GM12873 (cell line): ENCODE measurements at regions not wholly inside any gene's neighbourhood (a gene's known extent, or its start where the extent isn't known, plus 50 kb on each side); places are given as distances from the start of the nearest gene placed in this dataset.

Experiments used
- TF ChIP-seq, protein P1 (sequence below): IDR thresholded peaks from 2 replicates; pipeline ENCODE4 v1.5.1; 2012; ENCODE audit warnings: low read depth, mild to moderate bottlenecking, moderate library complexity, low read length, control low read depth; ENCODE audit not compliant: insufficient read depth; ENCODE audit errors: missing control alignments

GRCh38 chr17:55668312-55668920 is 54.2 kb downstream of the TMEM100 start:
- TF ChIP-seq, protein P1, sequence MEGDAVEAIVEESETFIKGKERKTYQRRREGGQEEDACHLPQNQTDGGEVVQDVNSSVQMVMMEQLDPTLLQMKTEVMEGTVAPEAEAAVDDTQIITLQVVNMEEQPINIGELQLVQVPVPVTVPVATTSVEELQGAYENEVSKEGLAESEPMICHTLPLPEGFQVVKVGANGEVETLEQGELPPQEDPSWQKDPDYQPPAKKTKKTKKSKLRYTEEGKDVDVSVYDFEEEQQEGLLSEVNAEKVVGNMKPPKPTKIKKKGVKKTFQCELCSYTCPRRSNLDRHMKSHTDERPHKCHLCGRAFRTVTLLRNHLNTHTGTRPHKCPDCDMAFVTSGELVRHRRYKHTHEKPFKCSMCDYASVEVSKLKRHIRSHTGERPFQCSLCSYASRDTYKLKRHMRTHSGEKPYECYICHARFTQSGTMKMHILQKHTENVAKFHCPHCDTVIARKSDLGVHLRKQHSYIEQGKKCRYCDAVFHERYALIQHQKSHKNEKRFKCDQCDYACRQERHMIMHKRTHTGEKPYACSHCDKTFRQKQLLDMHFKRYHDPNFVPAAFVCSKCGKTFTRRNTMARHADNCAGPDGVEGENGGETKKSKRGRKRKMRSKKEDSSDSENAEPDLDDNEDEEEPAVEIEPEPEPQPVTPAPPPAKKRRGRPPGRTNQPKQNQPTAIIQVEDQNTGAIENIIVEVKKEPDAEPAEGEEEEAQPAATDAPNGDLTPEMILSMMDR = no peak

DNA sequence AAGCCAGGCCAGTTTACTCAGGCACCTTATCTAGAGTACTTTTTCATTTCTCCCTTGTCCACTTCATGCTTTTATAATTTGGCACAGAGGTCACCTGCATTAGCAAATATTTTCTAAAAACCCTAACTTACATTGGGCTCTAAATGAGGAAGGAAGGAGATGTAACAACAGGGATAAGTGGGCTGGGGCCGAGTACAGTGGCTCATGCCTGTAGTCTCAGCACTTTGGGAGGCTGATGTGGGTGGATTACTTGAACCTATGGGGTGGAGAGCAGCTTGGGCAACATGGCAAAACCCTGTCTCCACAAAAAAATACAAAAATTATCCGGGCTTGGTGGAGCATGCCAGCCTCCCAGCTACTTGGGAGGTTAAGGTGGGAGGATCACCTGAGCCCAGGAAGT is 55.9 kb downstream of the TMEM100 start:
- TF ChIP-seq, protein P1 = no peak

DNA sequence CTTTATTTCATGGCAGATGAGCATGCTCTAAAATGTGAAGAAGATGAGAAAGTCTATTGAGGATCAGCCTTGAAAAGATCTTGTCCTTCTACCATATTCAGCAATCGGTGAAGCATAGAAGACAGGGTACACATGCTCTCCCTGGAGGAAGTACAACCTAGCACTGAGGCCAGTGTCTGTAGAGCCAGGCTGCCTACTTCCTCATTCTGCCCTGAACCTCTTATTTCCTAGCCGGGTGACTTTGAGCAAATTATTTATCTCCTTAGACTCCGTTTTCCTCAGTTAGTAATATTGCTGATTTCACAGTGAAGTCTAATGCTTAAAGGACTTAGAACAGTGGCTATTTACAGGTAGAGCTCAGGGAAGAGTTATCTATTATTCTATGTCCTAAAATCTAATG is 58.4 kb downstream of the TMEM100 start:
- TF ChIP-seq, protein P1 = no peak

GRCh38 chr17:55663400-55663799 is 59.3 kb downstream of the TMEM100 start:
- TF ChIP-seq, protein P1 = no peak

DNA sequence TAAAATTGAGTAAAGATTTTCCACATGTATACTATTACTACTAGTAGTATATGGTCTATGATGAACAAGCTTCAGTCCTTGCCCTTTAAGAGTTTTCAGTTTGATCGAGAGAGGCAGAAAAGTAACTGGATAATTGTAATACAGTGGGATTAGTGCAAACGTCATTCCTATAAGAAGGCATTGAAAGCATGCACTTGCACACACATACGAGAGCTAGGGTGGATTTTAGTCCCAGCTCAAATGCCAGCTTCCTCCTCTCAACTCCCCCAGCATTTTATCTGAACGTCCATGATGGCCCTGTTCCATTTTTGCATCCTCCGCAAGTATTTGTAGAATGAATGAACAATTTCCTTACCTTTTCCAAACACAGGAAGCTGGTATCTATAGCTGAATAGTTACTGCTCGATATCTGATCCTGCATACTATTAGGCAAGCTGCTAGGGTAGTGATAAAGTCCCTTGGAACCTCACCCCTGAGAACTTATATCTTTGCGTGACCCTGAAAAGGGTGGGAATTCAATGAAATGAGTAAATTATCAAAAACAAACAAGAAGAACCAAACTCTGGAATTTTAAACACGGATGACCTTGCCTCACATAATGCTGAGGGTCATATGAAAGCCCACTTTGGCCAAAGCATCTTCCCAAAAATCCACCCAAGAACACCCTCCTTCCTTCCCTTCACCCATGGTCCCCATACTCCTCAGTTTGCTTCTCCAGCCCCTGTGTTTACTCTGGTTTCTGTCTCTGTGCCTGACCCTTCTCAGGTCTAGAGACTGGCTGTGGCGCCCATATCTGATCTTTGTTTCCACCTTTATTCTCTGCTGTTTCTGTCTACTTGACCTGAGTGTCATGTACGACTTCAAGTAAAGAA is 60.5 kb downstream of the TMEM100 start:
- TF ChIP-seq, protein P1 = no peak

- TF ChIP-seq, protein P1 = no peak
These were observed 61.4 kb downstream of the TMEM100 start for GRCh38 chr17:55661256-55661758.

GRCh38 chr17:55660178-55660886 is 62.3 kb downstream of the TMEM100 start:
- TF ChIP-seq, protein P1 = no peak
